ENCODE measurements at regions not wholly inside any gene's neighbourhood (a gene's known extent, or its start where the extent isn't known, plus 50 kb on each side); places are given as distances from the start of the nearest gene placed in this dataset.

DNA sequence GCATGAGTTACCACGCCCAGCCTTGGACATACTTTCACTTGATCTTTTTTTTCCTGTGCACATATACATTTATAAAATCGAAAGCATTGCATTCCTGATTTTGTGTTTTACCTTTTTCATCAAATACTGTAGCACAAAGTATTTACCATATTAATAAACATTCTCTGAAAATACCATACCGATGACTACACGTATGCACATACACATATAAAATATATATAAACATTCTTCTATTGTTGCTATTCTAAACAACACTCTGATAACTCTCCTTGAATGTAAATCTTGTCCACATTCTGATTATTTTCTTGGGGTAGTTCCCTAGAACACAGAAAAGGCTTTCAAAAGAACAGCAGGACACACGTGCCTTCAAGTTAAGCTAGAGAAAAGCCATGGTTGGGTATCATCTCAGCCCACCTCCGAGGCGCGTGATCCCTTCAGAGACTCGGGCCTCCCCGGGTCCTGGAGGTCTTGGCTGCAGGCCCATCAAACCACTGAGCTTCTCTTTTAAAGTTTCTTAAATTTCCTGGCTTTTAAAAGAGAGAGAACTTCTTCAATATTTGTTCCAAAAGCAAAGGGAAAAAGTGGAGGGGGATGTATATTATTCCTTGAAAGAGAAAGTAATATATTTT, 198.1 kb downstream of the MYLK4 start:
- TF ChIP-seq, protein P1, sequence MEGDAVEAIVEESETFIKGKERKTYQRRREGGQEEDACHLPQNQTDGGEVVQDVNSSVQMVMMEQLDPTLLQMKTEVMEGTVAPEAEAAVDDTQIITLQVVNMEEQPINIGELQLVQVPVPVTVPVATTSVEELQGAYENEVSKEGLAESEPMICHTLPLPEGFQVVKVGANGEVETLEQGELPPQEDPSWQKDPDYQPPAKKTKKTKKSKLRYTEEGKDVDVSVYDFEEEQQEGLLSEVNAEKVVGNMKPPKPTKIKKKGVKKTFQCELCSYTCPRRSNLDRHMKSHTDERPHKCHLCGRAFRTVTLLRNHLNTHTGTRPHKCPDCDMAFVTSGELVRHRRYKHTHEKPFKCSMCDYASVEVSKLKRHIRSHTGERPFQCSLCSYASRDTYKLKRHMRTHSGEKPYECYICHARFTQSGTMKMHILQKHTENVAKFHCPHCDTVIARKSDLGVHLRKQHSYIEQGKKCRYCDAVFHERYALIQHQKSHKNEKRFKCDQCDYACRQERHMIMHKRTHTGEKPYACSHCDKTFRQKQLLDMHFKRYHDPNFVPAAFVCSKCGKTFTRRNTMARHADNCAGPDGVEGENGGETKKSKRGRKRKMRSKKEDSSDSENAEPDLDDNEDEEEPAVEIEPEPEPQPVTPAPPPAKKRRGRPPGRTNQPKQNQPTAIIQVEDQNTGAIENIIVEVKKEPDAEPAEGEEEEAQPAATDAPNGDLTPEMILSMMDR (IDR thresholded peaks at IDR 0.05): no peak
- TF ChIP-seq POLR2A (IDR thresholded peaks at IDR 0.05): no peak
